ENCODE measurements at regions not wholly inside any gene's neighbourhood (a gene's known extent, or its start where the extent isn't known, plus 50 kb on each side); places are given as distances from the start of the nearest gene placed in this dataset.

- POLR2A ChIA-PET (ENCODE audit: partially characterized antibody), result no interaction called here
- no peak overlapping the region for H3K27ac ChIP-seq (ENCODE audit: low read depth, low read length)
- Mint-ChIP-seq H3K4me3 (no peak overlapping the region), H3K27me3 (no peaks in the 10 kb centered on the region), H3K4me1 (no peaks in the 10 kb centered on the region), H3K36me3 (no peaks in the 10 kb centered on the region), H3K27ac (no peak overlapping the region), H3K9me3 (peaks cover 0 to 11% (median 1%) of the 10 kb centered on the region in 8 donors)
- H3K27me3 ChIP-seq (ENCODE audit: insufficient read depth, low read length), result no peaks in the 10 kb centered on the region
- H3K9me3 ChIP-seq (ENCODE audit: control insufficient read depth in 1 of 2, low read length in 2 of 2), result no peaks in the 10 kb centered on the region
- no peak for DNase-seq
- H3K4me1 ChIP-seq (ENCODE audit: insufficient read depth, low read length), result no peaks in the 10 kb centered on the region
- no peaks in the 10 kb centered on the region for H3K36me3 ChIP-seq (ENCODE audit: insufficient read depth, low read length)
- no peak overlapping the region for H3K4me3 ChIP-seq (ENCODE audit: low read length in 2 of 2)
- intact Hi-C loops (cut with micrococcal nuclease), result no loop called here
- CTCF ChIA-PET (ENCODE audit: partially characterized antibody), result no interaction called here
Observed at GRCh38 chr10:121112579-121113384, 261.6 kb downstream of the WDR11 start.

GRCh38 chr10:121113385-121113696, 262.2 kb downstream of the WDR11 start:
- no peaks in the 10 kb centered on the region for H3K36me3 Mint-ChIP-seq
- POLR2A ChIA-PET (ENCODE audit: partially characterized antibody), result no interaction called here

GRCh38 chr10:121113911-121114310, 262.7 kb downstream of the WDR11 start:
- Mint-ChIP-seq H3K27me3 (no peaks in the 10 kb centered on the region), H3K4me3 (no peak overlapping the region), H3K9me3 (peaks cover 0 to 11% (median 1%) of the 10 kb centered on the region in 8 donors), H3K36me3 (no peaks in the 10 kb centered on the region), H3K4me1 (no peaks in the 10 kb centered on the region), H3K27ac (no peak overlapping the region)
- DNase-seq, result no peak
- intact Hi-C loops (cut with micrococcal nuclease), result no loop called here
- H3K4me3 ChIP-seq (ENCODE audit: low read length in 2 of 2), result no peak overlapping the region
- H3K4me1 ChIP-seq (ENCODE audit: insufficient read depth, low read length), result no peaks in the 10 kb centered on the region
- POLR2A ChIA-PET (ENCODE audit: partially characterized antibody), result no interaction called here
- no peaks in the 10 kb centered on the region for H3K27me3 ChIP-seq (ENCODE audit: insufficient read depth, low read length)
- CTCF ChIA-PET (ENCODE audit: partially characterized antibody), result no interaction called here
- H3K27ac ChIP-seq (ENCODE audit: low read depth, low read length), result no peak overlapping the region
- H3K9me3 ChIP-seq (ENCODE audit: control insufficient read depth in 1 of 2, low read length in 2 of 2), result no peaks in the 10 kb centered on the region
- H3K36me3 ChIP-seq (ENCODE audit: insufficient read depth, low read length), result no peaks in the 10 kb centered on the region

More at GRCh38 chr10:121113385-121113696, 262.2 kb downstream of the WDR11 start:
- CTCF ChIA-PET (ENCODE audit: partially characterized antibody), result no interaction called here
- intact Hi-C loops (cut with micrococcal nuclease), result no loop called here
- Mint-ChIP-seq H3K4me3 (no peak overlapping the region), H3K27me3 (no peaks in the 10 kb centered on the region), H3K9me3 (peaks cover 0 to 11% (median 1%) of the 10 kb centered on the region in 8 donors), H3K4me1 (no peaks in the 10 kb centered on the region), H3K27ac (no peak overlapping the region)
- Histone ChIP-seq H3K36me3 (ENCODE audit: insufficient read depth, low read length) (no peaks in the 10 kb centered on the region), H3K27ac (ENCODE audit: low read depth, low read length) (no peak overlapping the region), H3K9me3 (ENCODE audit: control insufficient read depth in 1 of 2, low read length in 2 of 2) (no peaks in the 10 kb centered on the region), H3K4me1 (ENCODE audit: insufficient read depth, low read length) (no peaks in the 10 kb centered on the region), H3K4me3 (ENCODE audit: low read length in 2 of 2) (no peak overlapping the region), H3K27me3 (ENCODE audit: insufficient read depth, low read length) (no peaks in the 10 kb centered on the region)
- DNase-seq, result no peak

GRCh38 chr10:121115154-121115553, 264.0 kb downstream of the WDR11 start:
- Histone ChIP-seq H3K36me3 (ENCODE audit: insufficient read depth, low read length) (no peaks in the 10 kb centered on the region), H3K27ac (ENCODE audit: low read depth, low read length) (no peak overlapping the region), H3K4me1 (ENCODE audit: insufficient read depth, low read length) (no peaks in the 10 kb centered on the region), H3K27me3 (ENCODE audit: insufficient read depth, low read length) (no peaks in the 10 kb centered on the region), H3K4me3 (ENCODE audit: low read length in 2 of 2) (no peak overlapping the region), H3K9me3 (ENCODE audit: control insufficient read depth in 1 of 2, low read length in 2 of 2) (no peaks in the 10 kb centered on the region)
- POLR2A ChIA-PET (ENCODE audit: partially characterized antibody), result no interaction called here
- Mint-ChIP-seq H3K4me3 (no peak overlapping the region), H3K27me3 (peaks cover 0 to 3% of the 10 kb centered on the region in 2 donors), H3K27ac (no peak overlapping the region), H3K9me3 (peaks cover 0 to 11% (median 1%) of the 10 kb centered on the region in 8 donors), H3K4me1 (no peaks in the 10 kb centered on the region), H3K36me3 (no peaks in the 10 kb centered on the region)
- intact Hi-C loops (cut with micrococcal nuclease), result no loop called here
- CTCF ChIA-PET (ENCODE audit: partially characterized antibody), result no interaction called here
- DNase-seq, result no peak

- no peaks in the 10 kb centered on the region for H3K4me1 ChIP-seq (ENCODE audit: insufficient read depth, low read length)
- no peaks in the 10 kb centered on the region for H3K9me3 ChIP-seq (ENCODE audit: control insufficient read depth in 1 of 2, low read length in 2 of 2)
- ChIA-PET CTCF (ENCODE audit: partially characterized antibody) (no interaction called here), POLR2A (ENCODE audit: partially characterized antibody) (no interaction called here)
- Mint-ChIP-seq H3K27ac (no peak overlapping the region), H3K4me3 (no peak overlapping the region), H3K4me1 (no peaks in the 10 kb centered on the region), H3K27me3 (peaks cover 0 to 3% of the 10 kb centered on the region in 2 donors), H3K36me3 (no peaks in the 10 kb centered on the region), H3K9me3 (peaks cover 0 to 4% (median 0%) of the 10 kb centered on the region in 8 donors)
- no peaks in the 10 kb centered on the region for H3K36me3 ChIP-seq (ENCODE audit: insufficient read depth, low read length)
- no peaks in the 10 kb centered on the region for H3K27me3 ChIP-seq (ENCODE audit: insufficient read depth, low read length)
- H3K27ac ChIP-seq (ENCODE audit: low read depth, low read length), result no peak overlapping the region
- no peak overlapping the region for H3K4me3 ChIP-seq (ENCODE audit: low read length in 2 of 2)
- intact Hi-C loops (cut with micrococcal nuclease), result no loop called here
- no peak for DNase-seq
Observed at GRCh38 chr10:121121462-121121861, 270.3 kb downstream of the WDR11 start.

GRCh38 chr10:121127151-121127906, 276.2 kb downstream of the WDR11 start:
- no peaks in the 10 kb centered on the region for H3K9me3 ChIP-seq (ENCODE audit: control insufficient read depth in 1 of 2, low read length in 2 of 2)
- H3K27me3 ChIP-seq (ENCODE audit: insufficient read depth, low read length), result no peaks in the 10 kb centered on the region
- H3K4me3 ChIP-seq (ENCODE audit: low read length in 2 of 2), result no peak overlapping the region
- CTCF ChIA-PET (ENCODE audit: partially characterized antibody), result no interaction called here
- no peaks in the 10 kb centered on the region for H3K36me3 ChIP-seq (ENCODE audit: insufficient read depth, low read length)
- Mint-ChIP-seq H3K4me1 (no peaks in the 10 kb centered on the region), H3K36me3 (no peaks in the 10 kb centered on the region), H3K9me3 (peaks cover 0 to 5% (median 0%) of the 10 kb centered on the region in 8 donors), H3K27me3 (peaks cover 0 to 2% of the 10 kb centered on the region in 2 donors), H3K4me3 (no peak overlapping the region), H3K27ac (peak overlapping the region in 1 of 7 donors; percentile 17)
- no peak for DNase-seq
- no peaks in the 10 kb centered on the region for H3K4me1 ChIP-seq (ENCODE audit: insufficient read depth, low read length)
- intact Hi-C loops (cut with micrococcal nuclease), result no loop called here
- H3K27ac ChIP-seq (ENCODE audit: low read depth, low read length), result no peak overlapping the region
- POLR2A ChIA-PET (ENCODE audit: partially characterized antibody), result no interaction called here

- H3K4me1 ChIP-seq (ENCODE audit: insufficient read depth, low read length), result no peaks in the 10 kb centered on the region
- H3K4me3 ChIP-seq (ENCODE audit: low read length in 2 of 2), result no peak overlapping the region
- CTCF ChIA-PET (ENCODE audit: partially characterized antibody), result no interaction called here
- Mint-ChIP-seq H3K4me3 (no peak overlapping the region), H3K27me3 (peaks cover 0 to 2% of the 10 kb centered on the region in 2 donors), H3K27ac (no peak overlapping the region), H3K36me3 (no peaks in the 10 kb centered on the region), H3K4me1 (no peaks in the 10 kb centered on the region), H3K9me3 (peaks cover 0 to 5% (median 0%) of the 10 kb centered on the region in 8 donors)
- POLR2A ChIA-PET (ENCODE audit: partially characterized antibody), result no interaction called here
- H3K27me3 ChIP-seq (ENCODE audit: insufficient read depth, low read length), result no peaks in the 10 kb centered on the region
- intact Hi-C loops (cut with micrococcal nuclease), result no loop called here
- no peaks in the 10 kb centered on the region for H3K36me3 ChIP-seq (ENCODE audit: insufficient read depth, low read length)
- no peak for DNase-seq
- H3K9me3 ChIP-seq (ENCODE audit: control insufficient read depth in 1 of 2, low read length in 2 of 2), result no peaks in the 10 kb centered on the region
- no peak overlapping the region for H3K27ac ChIP-seq (ENCODE audit: low read depth, low read length)
Observed at GRCh38 chr10:121128164-121128563, 277.0 kb downstream of the WDR11 start.

Measured in CD4-positive, alpha-beta memory T cell (primary cell).